NK-92 treated with Interleukin-12 subunit alpha and Interleukin-12 subunit beta, amount 100 ng/mL, for 24 hours (cell line): ENCODE measurements at regions not wholly inside any gene's neighbourhood (a gene's known extent, or its start where the extent isn't known, plus 50 kb on each side); places are given as distances from the start of the nearest gene placed in this dataset.

Experiments used
- DNase-seq: peaks from one replicate; lab custom pipeline; 2025; lab: John Stamatoyannopoulos, UW

GRCh38 chr13:75050419-75051046 is 431.4 kb downstream of the TBC1D4 start:
- no peak for DNase-seq

DNA sequence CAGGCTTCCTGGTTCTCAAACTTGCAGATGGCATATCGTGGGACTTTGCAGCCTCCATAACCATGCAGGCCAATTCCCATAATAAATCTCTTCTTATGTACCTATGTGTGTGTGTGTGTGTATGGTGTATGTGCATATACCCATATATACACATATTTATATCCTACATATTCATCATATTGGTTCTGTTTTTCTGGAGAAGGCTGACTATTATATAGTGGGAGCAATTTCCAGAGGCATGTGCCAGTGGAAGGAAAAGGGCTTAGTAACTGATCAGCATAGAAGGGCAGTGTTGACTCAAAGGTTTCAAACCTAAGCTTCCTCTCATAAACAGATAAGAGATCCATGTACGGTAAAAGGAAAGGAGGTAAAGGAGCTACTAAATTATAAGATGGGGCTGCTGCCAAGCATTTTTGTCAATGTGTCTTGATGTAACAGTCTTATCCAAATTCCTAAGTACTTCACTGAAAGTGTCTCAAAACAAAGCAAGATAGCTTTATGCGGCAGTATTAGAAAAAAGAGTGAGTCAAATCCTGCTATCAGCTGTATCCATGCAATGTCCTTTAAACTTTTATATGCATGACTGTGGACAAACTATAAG is 432.1 kb downstream of the TBC1D4 start:
- DNase-seq = no peak

GRCh38 chr13:75042807-75043206 is 439.2 kb downstream of the TBC1D4 start:
- DNase-seq = no peak

- no peak for DNase-seq
These were observed 443.4 kb downstream of the TBC1D4 start for GRCh38 chr13:75038393-75039113.

- no peak for DNase-seq
These were observed 456.0 kb downstream of the TBC1D4 start for GRCh38 chr13:75025956-75026355.

DNA sequence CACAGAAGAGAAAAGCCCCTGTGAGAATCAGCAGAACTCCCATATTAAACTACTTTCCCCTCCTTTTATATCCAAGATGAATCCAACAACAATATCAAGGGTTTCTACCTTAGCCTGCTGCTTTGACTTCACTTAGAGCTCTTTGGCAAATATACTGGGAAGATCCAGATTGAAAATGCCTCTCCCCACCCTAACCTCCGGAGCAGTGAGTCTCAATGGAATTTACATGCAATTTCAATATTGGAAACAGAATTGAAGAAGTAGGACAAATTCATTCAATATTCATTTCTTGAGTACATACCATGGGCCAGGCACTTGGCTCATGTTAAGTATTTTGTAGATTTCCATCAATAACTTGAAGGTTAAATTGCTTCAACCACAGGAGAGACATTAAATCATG is 457.4 kb downstream of the TBC1D4 start:
- DNase-seq = no peak

- DNase-seq = no peak
These were observed 458.4 kb downstream of the TBC1D4 start for GRCh38 chr13:75023609-75024008.

DNA sequence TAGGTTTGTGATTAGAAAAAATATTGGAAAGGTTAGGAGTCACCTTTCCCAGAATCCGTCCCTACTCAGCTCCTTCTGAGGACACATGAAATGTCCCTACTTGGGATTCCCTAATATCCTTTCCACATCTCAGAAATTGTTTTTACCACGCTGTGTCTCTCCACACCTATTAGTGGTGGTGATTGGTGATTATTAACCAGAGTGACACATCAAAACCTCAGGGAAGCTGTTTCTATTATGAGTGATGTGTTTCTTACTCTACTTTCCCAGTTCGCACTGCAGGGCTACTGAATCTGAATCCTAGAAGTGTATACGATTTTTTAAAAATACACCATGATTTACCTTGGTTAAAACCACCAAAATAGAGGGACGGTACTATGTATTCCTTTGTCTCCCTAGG is 460.8 kb downstream of the TBC1D4 start:
- no peak for DNase-seq

DNA sequence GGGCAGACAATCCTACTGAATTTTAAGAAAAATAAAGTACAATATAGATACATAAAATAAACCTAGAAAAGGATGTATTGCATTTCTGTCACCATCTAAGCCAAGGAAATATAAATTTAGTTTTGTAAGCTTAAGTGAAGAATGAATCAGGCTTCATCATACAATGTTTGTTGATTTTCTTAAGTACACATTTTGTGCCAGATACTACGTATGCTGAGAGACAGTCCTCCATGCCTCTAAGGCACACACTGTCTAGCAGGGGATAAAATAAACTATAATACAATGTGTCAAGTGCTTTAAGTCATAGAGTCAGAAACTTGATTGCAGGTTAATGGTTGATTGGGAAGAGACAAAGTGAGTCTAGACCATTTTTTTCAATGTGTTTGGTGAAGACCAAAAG is 465.7 kb downstream of the TBC1D4 start:
- no peak for DNase-seq

GRCh38 chr13:75013818-75014217 is 468.2 kb downstream of the TBC1D4 start:
- DNase-seq = no peak

DNA sequence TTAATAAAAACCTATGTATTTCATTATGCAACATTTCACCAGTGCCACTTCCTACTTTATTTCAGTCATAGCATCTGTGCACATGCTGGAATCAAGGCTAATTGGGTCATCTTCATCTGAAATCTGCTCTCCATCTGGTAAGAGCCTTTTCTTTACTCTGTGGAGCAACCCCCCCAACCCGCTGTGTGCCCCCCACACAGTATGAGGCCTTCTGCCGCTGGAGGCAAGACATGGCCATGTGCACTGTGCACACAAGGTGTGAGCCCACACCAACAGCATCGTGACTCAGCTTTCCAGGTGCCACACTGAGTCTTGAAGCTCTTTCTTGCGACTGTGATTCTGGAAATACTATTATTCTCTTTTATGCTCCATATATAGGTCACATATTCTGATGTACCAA is 471.0 kb downstream of the TBC1D4 start:
- DNase-seq = no peak

GRCh38 chr13:75008926-75009325 is 473.0 kb downstream of the TBC1D4 start:
- no peak for DNase-seq

GRCh38 chr13:74990992-74991391 is 491.0 kb downstream of the TBC1D4 start:
- no peak for DNase-seq

DNA sequence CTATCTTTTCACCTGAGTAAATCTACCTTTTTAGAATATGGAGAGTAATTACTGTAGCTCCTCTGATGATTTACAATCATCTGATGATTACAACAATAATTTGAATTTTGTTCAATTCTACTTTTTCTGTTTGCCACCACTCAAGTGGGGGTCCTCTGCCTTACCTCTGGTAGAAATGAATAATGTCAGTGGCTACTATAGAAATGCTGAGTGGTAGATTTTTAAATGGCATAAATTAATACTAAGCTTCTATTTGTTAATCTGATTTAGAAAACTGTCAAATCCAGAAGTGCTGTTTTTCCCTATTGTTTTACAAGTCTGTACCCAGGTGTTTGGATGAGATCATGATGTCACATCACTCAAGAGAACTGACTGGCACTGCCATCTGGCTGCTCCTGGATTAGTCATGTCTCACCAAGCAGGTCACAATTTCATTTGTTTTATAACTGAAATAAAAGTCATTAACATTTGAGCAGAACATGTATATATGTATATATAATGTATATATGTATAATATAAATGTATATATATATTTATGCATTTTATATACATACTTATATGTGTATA is 494.8 kb downstream of the TBC1D4 start:
- no peak for DNase-seq

DNA sequence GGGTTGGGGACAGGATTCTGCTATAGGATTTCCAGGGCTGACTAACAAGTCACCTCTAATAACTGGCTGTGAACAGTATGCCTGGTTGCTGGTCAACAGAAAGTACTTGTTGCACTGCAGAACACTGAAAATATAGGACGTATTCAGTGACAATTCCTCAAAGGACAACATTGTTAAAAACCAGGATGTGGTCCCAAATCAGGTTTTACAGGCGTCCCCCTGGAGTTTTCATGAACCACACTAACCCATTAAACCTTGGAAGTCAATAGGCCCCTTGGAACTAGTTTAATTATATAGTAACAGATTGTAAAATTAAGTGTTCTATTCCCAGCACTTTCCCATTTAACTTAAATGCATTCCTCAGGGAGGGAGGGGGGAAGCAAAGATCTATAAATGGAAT is 495.4 kb downstream of the TBC1D4 start:
- DNase-seq = no peak

DNA sequence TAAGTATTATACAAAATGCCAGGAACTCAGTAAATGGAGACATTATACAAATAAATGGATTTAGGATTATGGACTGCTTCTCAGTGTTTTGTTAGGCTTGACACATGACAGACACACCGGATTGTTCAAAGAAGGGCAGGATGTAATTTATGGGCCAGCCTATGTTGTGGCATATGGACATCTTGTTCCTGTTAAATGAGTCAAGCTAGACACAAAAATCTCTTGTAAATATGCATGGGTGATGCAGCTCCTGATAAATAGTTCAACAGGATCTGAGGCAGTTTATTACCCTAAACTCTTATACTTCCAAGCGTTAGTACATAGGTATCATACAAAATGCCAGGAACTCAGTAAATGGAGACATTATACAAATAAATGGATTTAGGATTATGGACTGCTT is 502.3 kb downstream of the TBC1D4 start:
- no peak for DNase-seq

DNA sequence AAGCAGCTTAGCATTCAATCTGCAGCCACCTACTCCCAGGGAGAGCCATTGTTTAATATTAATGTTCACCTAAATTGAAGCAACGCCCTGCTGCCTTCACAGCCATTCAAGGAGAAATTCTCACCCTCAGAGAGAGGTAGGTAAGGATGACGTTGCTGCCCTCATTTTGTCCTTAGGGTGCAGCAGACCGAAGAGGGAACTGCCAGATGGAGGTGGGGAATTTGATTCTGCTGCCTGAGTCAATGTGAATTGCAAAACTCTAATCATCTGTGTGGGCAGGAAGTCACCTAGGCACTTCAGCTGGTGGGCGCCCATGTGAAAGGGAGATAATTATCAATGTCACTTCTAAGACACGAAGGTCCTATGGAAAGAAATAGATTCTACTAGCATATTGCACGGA is 503.4 kb downstream of the TBC1D4 start:
- no peak for DNase-seq

DNA sequence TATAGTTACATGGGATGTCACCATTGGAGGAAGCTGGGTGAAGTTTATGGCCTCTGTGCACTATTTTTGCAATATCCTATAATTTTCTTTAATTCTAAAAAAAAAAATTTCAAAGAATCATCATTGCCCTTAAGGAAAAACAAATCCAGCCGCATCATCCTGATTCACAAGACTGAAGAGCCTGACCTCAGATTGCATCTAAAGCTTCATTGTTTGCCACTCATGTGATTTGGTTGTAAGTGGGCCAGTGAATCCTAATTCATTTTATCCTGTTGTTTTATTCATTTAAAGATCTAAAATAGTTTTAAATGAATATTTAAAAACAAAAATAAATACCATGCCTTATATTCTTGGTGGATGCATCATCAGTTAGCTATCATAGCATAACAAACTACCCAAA is 504.5 kb downstream of the TBC1D4 start:
- DNase-seq = no peak

DNA sequence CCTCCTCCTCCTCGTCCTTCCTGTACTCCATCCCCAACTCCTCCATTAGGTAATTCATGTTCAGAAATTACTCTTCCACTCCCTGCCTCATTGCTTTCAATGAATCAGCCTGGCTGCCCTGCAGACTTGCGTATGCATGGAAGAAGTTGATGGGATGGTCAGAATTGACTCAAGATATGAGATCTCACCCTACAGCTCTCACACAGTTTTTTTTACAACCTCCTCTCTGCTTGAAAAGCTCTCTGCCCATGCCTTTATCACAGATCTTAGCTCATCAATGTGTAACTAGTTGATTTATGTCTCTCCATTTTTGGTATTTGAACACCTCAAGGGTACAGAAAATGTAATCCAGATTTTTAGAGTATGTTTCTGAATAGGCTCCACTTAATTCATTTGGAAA is 506.9 kb downstream of the TBC1D4 start:
- DNase-seq = no peak

GRCh38 chr13:74973935-74974879 is 507.8 kb downstream of the TBC1D4 start:
- DNase-seq = no peak

DNA sequence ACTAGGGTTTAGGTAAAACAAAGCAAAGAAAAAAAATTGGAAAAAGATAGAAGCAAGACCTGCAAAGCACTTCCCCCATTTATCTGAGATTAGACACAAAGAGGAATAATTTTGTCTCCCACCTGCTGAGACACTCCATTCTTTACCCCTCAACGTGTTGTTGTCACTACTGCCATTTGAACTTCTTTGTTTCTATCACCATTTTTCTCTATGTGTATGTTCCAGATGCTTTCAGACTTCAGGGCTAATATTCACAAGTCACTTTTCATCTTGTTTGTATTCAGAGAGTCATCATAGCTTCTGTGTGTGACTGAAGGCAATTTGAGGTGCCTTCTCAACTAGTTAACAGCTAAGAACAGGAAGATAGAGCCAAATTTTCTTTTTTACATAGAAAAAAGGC is 512.5 kb downstream of the TBC1D4 start:
- no peak for DNase-seq

- no peak for DNase-seq
These were observed 515.0 kb downstream of the TBC1D4 start for GRCh38 chr13:74966814-74967424.
